ENCODE measurements at regions not wholly inside any gene's neighbourhood (a gene's known extent, or its start where the extent isn't known, plus 50 kb on each side); places are given as distances from the start of the nearest gene placed in this dataset.

- no peak for DNase-seq (ENCODE audit: extremely low spot score)
- 63% methylated on average over 8 of the region's 8 CpGs for WGBS
Measured at GRCh38 chr6:94350833-94351232, 931.5 kb upstream of the EPHA7 start.

GRCh38 chr6:94349227-94349626, 929.9 kb upstream of the EPHA7 start:
- Histone ChIP-seq H3K9me3 (no peaks in the 10 kb centered on the region), H3K36me3 (no peaks in the 10 kb centered on the region), H3K27me3 (no peaks in the 10 kb centered on the region), H3K4me1 (no peaks in the 10 kb centered on the region), H3K27ac (replicated peaks in 1 of 4) (no peak overlapping the region), H3K4me3 (no peak overlapping the region)
- 56% methylated on average over 1 of the region's 1 CpG for WGBS
- TF ChIP-seq EP300 (IDR thresholded peaks at IDR 0.05) (no peak), POLR2AphosphoS5 (IDR thresholded peaks at IDR 0.05) (no peak), POLR2A (IDR thresholded peaks at IDR 0.05; ENCODE audit: low read depth) (no peak), CTCF (IDR thresholded peaks at IDR 0.05) (no peak)
- DNase-seq (ENCODE audit: extremely low spot score) = no peak
- intact Hi-C loops (cut with DNase I) = no loop called here

More at GRCh38 chr6:94350833-94351232, 931.5 kb upstream of the EPHA7 start:
- no peaks in the 10 kb centered on the region for H3K27me3 ChIP-seq
- H3K36me3 ChIP-seq = no peaks in the 10 kb centered on the region
- TF ChIP-seq CTCF (IDR thresholded peaks at IDR 0.05) (no peak), EP300 (IDR thresholded peaks at IDR 0.05) (no peak), POLR2AphosphoS5 (IDR thresholded peaks at IDR 0.05) (no peak), POLR2A (IDR thresholded peaks at IDR 0.05; ENCODE audit: low read depth) (no peak)
- H3K4me3 ChIP-seq = no peak overlapping the region
- H3K9me3 ChIP-seq = no peaks in the 10 kb centered on the region
- H3K27ac ChIP-seq (replicated peaks in 1 of 4) = no peak overlapping the region
- intact Hi-C loops (cut with DNase I) = no loop called here
- no peaks in the 10 kb centered on the region for H3K4me1 ChIP-seq

- no peak overlapping the region for H3K4me3 ChIP-seq
- WGBS = 90% methylated on average over 1 of the region's 1 CpG
- no peak for TF ChIP-seq POLR2A (IDR thresholded peaks at IDR 0.05; ENCODE audit: low read depth)
- TF ChIP-seq POLR2AphosphoS5 (IDR thresholded peaks at IDR 0.05) = no peak
- no peak for TF ChIP-seq CTCF (IDR thresholded peaks at IDR 0.05)
- no peak for TF ChIP-seq EP300 (IDR thresholded peaks at IDR 0.05)
- no peaks in the 10 kb centered on the region for H3K27me3 ChIP-seq
- no peak for DNase-seq (ENCODE audit: extremely low spot score)
- no peaks in the 10 kb centered on the region for H3K36me3 ChIP-seq
- no peaks in the 10 kb centered on the region for H3K9me3 ChIP-seq
- intact Hi-C loops (cut with DNase I) = no loop called here
- no peaks in the 10 kb centered on the region for H3K4me1 ChIP-seq
- H3K27ac ChIP-seq (replicated peaks in 1 of 4) = no peak overlapping the region
Measured at GRCh38 chr6:94344866-94345265, 925.5 kb upstream of the EPHA7 start.

- Histone ChIP-seq H3K27ac (replicated peaks in 1 of 4) (no peak overlapping the region), H3K9me3 (no peaks in the 10 kb centered on the region), H3K36me3 (no peaks in the 10 kb centered on the region), H3K4me1 (no peaks in the 10 kb centered on the region), H3K4me3 (no peak overlapping the region), H3K27me3 (no peaks in the 10 kb centered on the region)
- no peak for DNase-seq (ENCODE audit: extremely low spot score)
- intact Hi-C loops (cut with DNase I) = no loop called here
- TF ChIP-seq EP300 (IDR thresholded peaks at IDR 0.05) (no peak), CTCF (IDR thresholded peaks at IDR 0.05) (no peak), POLR2AphosphoS5 (IDR thresholded peaks at IDR 0.05) (no peak), POLR2A (IDR thresholded peaks at IDR 0.05; ENCODE audit: low read depth) (no peak)
- WGBS = 68% methylated on average over 2 of the region's 2 CpGs
Measured at GRCh38 chr6:94341173-94341572, 921.8 kb upstream of the EPHA7 start.

- Histone ChIP-seq H3K4me3 (no peak overlapping the region), H3K36me3 (no peaks in the 10 kb centered on the region), H3K4me1 (no peaks in the 10 kb centered on the region), H3K9me3 (peaks cover 0 to 2% (median 0%) of the 10 kb centered on the region in 4 donors), H3K27me3 (no peaks in the 10 kb centered on the region), H3K27ac (replicated peaks in 1 of 4) (no peak overlapping the region)
- WGBS = 100% methylated on average over 1 of the region's 1 CpG
- TF ChIP-seq CTCF (IDR thresholded peaks at IDR 0.05) = no peak
- no peak for TF ChIP-seq POLR2A (IDR thresholded peaks at IDR 0.05; ENCODE audit: low read depth)
- TF ChIP-seq POLR2AphosphoS5 (IDR thresholded peaks at IDR 0.05) = no peak
- no peak for TF ChIP-seq EP300 (IDR thresholded peaks at IDR 0.05)
- DNase-seq (ENCODE audit: extremely low spot score) = no peak
- intact Hi-C loops (cut with DNase I) = no loop called here
Measured at GRCh38 chr6:94323853-94324252, 904.5 kb upstream of the EPHA7 start.
